NB4 (cell line): ENCODE measurements at regions not wholly inside any gene's neighbourhood (a gene's known extent, or its start where the extent isn't known, plus 50 kb on each side); places are given as distances from the start of the nearest gene placed in this dataset.

Source experiments
- CTCF ChIP-seq: IDR thresholded peaks from one replicate; pipeline ENCODE4 v1.5.1; 2012; ENCODE audit warnings: low read depth, low read length
- MAX ChIP-seq: IDR thresholded peaks from 2 replicates; pipeline ENCODE4 v1.6.1; 2011; ENCODE audit warnings: low read depth, low read length
- MYC ChIP-seq: IDR thresholded peaks from 2 replicates; pipeline ENCODE4 v1.6.1; 2011; ENCODE audit warnings: low read depth, low read length
- POLR2A ChIP-seq: IDR thresholded peaks from 2 replicates; pipeline ENCODE4 v1.6.1; 2011; ENCODE audit warnings: mild to moderate bottlenecking; ENCODE audit not compliant: insufficient read length; ENCODE audit errors: extremely low read depth

DNA sequence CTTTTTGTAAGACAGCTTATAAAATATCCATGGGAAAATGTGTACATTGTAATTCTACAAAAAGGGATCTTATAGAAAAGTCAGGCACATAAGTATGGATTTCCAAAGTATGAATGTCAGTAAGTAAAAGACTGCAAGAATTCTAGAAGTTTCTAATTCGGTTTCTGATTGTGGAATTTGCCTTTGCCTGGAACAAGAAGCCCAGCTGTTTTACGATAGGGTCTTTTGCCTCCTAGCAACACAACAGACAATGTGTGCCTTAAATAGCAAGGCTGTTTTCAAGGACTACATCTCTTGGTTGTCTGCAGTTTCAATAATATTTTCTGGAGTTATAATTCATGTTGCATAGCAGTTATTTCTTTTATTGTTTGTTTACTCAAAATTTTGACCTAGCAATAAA lies 312.9 kb downstream of the MTX2 start:
- TF ChIP-seq CTCF, result no peak
- TF ChIP-seq POLR2A, result no peak
- TF ChIP-seq MAX, result no peak
- TF ChIP-seq MYC, result no peak
